Activated CD8-positive, alpha-beta memory T cell treated with anti-CD3 and anti-CD28 coated beads, Interleukin-2, amount 50 U/mL, for 4 hours (primary cell): ENCODE measurements at regions not wholly inside any gene's neighbourhood (a gene's known extent, or its start where the extent isn't known, plus 50 kb on each side); places are given as distances from the start of the nearest gene placed in this dataset.
A peak's percentile ranks its signal among the peaks of the same experiment; 100 is the strongest.
"Not testable (repeated sequence)": the region's sequence is repeated elsewhere in the genome, so short reads cannot be mapped to it uniquely, and the experiment has no call there.

Experiments used
- DNase-seq: peaks from one replicate; pipeline ENCODE4 v3.0.0-alpha.2; 2020

- no peak for DNase-seq
Observed at GRCh38 chr21:23939369-23940065, 1667.8 kb downstream of the MRPL39 start.

- no peak for DNase-seq
Observed at GRCh38 chr21:23936991-23937390, 1670.3 kb downstream of the MRPL39 start.

GRCh38 chr21:23936224-23936623 lies 1671.1 kb downstream of the MRPL39 start:
- DNase-seq = no peak

GRCh38 chr21:23930565-23930964 lies 1676.7 kb downstream of the MRPL39 start:
- DNase-seq = no peak

GRCh38 chr21:23926430-23926829 lies 1680.9 kb downstream of the MRPL39 start:
- DNase-seq = not testable (repeated sequence)

GRCh38 chr21:23921670-23922418 lies 1685.4 kb downstream of the MRPL39 start:
- DNase-seq = no peak

GRCh38 chr21:23900727-23901126 lies 1706.6 kb downstream of the MRPL39 start:
- DNase-seq = no peak

GRCh38 chr21:23899561-23899960 lies 1707.7 kb downstream of the MRPL39 start:
- no peak for DNase-seq

GRCh38 chr21:23890652-23891051 lies 1716.6 kb downstream of the MRPL39 start:
- no peak for DNase-seq

GRCh38 chr21:23887725-23888306 lies 1719.5 kb downstream of the MRPL39 start:
- DNase-seq = peak; percentile 37

- no peak for DNase-seq
Observed at GRCh38 chr21:23886828-23887724, 1720.2 kb downstream of the MRPL39 start.

- no peak for DNase-seq
Observed at GRCh38 chr21:23881783-23882182, 1725.5 kb downstream of the MRPL39 start.

GRCh38 chr21:23876925-23877558 lies 1730.2 kb downstream of the MRPL39 start:
- no peak for DNase-seq

- no peak for DNase-seq
Observed at GRCh38 chr21:23874271-23874670, 1733.0 kb downstream of the MRPL39 start.

GRCh38 chr21:23861911-23862504 lies 1745.3 kb downstream of the MRPL39 start:
- DNase-seq = no peak

GRCh38 chr21:23858878-23859277 lies 1748.4 kb downstream of the MRPL39 start:
- DNase-seq = no peak

GRCh38 chr21:23853796-23854379 lies 1753.4 kb downstream of the MRPL39 start:
- DNase-seq = no peak

GRCh38 chr21:23837564-23837963 lies 1769.7 kb downstream of the MRPL39 start:
- no peak for DNase-seq

- no peak for DNase-seq
Observed at GRCh38 chr21:23822760-23823159, 1784.5 kb downstream of the MRPL39 start.

- DNase-seq = no peak
Observed at GRCh38 chr21:23817337-23817736, 1789.9 kb downstream of the MRPL39 start.

- DNase-seq = no peak
Observed at GRCh38 chr21:23812485-23812884, 1794.8 kb downstream of the MRPL39 start.

GRCh38 chr21:23811805-23812204 lies 1795.5 kb downstream of the MRPL39 start:
- no peak for DNase-seq
